ENCODE measurements at regions not wholly inside any gene's neighbourhood (a gene's known extent, or its start where the extent isn't known, plus 50 kb on each side); places are given as distances from the start of the nearest gene placed in this dataset.

DNA sequence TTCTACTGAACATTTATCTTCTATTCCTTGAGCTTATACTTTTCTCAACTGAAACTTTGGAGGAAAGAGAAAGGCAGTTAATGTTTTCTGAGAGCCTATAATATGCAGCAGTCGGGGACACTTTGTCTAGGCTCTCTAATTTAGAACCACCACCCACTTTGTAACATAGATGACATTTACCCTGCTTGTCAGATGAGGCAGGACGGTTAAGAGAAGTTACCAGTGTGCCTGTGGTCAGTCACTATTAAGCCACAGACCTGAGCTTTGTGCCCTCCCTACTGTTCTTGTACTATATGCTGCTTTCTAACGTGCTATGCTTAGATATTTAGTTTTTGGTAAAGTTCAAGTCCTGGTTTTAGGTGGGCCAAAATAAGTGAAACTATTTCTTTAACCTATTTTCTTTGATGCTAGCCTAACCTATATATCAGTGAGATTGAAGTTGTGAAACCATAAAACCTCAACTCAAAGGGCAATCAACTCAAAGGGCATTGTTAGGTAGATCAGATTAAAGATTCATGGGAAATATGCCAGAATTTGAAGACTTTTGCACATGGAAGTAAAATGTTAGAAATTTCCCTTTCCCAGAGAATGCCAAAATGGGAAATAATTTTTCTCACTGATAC lies 156.5 kb upstream of the AGR3 start:
- no peaks in the 10 kb centered on the region for H3K36me3 ChIP-seq (ENCODE audit: control insufficient read depth in 2 of 2, extremely low read depth in 1 of 2, insufficient read depth in 2 of 2, low read length in 2 of 2)
- no peak overlapping the region for H3K4me3 ChIP-seq (ENCODE audit: control insufficient read depth in 2 of 3, extremely low read depth in 1 of 3, insufficient read depth in 2 of 3, low read depth in 1 of 3, low read length in 3 of 3)
- dilution Hi-C loops (cut with MboI; ENCODE audit: extremely low pct_ligation_motif_present, low sequenced_read_pairs): no loop called here
- H3K4me2 ChIP-seq (ENCODE audit: control insufficient read depth, extremely low read depth, insufficient read depth, low read depth, low read length): no peak overlapping the region
- H3K27ac ChIP-seq (ENCODE audit: control insufficient read depth, insufficient read depth, low read length): no peak overlapping the region
- no peak for FAIRE-seq
- DNase-seq (ENCODE audit: low read depth, low spot score): no peak
- no peak overlapping the region for H2AFZ ChIP-seq (ENCODE audit: control insufficient read depth, low read length)
- H3K27me3 ChIP-seq (ENCODE audit: control insufficient read depth, extremely low read depth, insufficient read depth, low read length): no peaks in the 10 kb centered on the region
- no peak for TF ChIP-seq EZH2 (IDR thresholded peaks at IDR 0.05; ENCODE audit: low read length)
- TF ChIP-seq, protein P1, sequence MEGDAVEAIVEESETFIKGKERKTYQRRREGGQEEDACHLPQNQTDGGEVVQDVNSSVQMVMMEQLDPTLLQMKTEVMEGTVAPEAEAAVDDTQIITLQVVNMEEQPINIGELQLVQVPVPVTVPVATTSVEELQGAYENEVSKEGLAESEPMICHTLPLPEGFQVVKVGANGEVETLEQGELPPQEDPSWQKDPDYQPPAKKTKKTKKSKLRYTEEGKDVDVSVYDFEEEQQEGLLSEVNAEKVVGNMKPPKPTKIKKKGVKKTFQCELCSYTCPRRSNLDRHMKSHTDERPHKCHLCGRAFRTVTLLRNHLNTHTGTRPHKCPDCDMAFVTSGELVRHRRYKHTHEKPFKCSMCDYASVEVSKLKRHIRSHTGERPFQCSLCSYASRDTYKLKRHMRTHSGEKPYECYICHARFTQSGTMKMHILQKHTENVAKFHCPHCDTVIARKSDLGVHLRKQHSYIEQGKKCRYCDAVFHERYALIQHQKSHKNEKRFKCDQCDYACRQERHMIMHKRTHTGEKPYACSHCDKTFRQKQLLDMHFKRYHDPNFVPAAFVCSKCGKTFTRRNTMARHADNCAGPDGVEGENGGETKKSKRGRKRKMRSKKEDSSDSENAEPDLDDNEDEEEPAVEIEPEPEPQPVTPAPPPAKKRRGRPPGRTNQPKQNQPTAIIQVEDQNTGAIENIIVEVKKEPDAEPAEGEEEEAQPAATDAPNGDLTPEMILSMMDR (optimal IDR thresholded peaks at IDR 0.05 in 1 of 3, IDR thresholded peaks at IDR 0.05 in 1 of 3, conservative IDR thresholded peaks at IDR 0.05 in 1 of 3; ENCODE audit: extremely low read depth in 1 of 3, insufficient read depth in 2 of 3, low read length in 3 of 3): no peak
- H3K79me2 ChIP-seq (ENCODE audit: control insufficient read depth, insufficient read depth, low read length): no peaks in the 10 kb centered on the region
- H3K9ac ChIP-seq (ENCODE audit: control insufficient read depth, extremely low read depth, insufficient read depth, low read length): no peak overlapping the region
- H3K4me1 ChIP-seq (ENCODE audit: control insufficient read depth, extremely low read depth, insufficient read depth, low read length): peaks cover 21% of the 10 kb centered on the region
- H3K9me3 ChIP-seq (ENCODE audit: control insufficient read depth, low read depth, low read length): no peaks in the 10 kb centered on the region
- H3K9me1 ChIP-seq (ENCODE audit: control insufficient read depth, extremely low read depth, insufficient read depth, low read length): no peaks in the 10 kb centered on the region
- H4K20me1 ChIP-seq (ENCODE audit: control insufficient read depth, extremely low read depth, insufficient read depth, low read length): no peaks in the 10 kb centered on the region

DNA sequence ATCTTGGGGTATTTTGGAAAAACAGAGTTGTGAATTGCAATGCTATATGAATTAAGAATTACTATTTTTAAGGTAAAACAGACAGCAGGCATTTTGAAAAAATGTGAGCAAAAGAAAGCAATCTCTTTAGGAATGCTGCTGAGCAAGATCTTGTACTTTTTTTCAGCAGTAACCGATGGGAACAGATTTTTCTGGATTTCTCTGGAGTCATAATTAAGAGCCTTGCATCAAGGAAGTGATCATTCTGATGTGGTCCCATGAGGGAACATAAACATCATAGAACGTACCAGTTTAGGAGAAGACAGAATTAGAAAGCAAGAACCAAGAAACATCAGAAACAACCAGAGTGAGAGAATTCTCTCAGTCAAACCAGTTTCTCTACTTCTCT lies 157.0 kb upstream of the AGR3 start:
- dilution Hi-C loops (cut with MboI; ENCODE audit: extremely low pct_ligation_motif_present, low sequenced_read_pairs): no loop called here
- H2AFZ ChIP-seq (ENCODE audit: control insufficient read depth, low read length): no peak overlapping the region

More for the DNA sequence above, 157.0 kb upstream of the AGR3 start:
- DNase-seq (ENCODE audit: low read depth, low spot score): no peak
- Histone ChIP-seq H3K27me3 (ENCODE audit: control insufficient read depth, extremely low read depth, insufficient read depth, low read length) (no peaks in the 10 kb centered on the region), H3K9me3 (ENCODE audit: control insufficient read depth, low read depth, low read length) (no peaks in the 10 kb centered on the region), H3K36me3 (ENCODE audit: control insufficient read depth in 2 of 2, extremely low read depth in 1 of 2, insufficient read depth in 2 of 2, low read length in 2 of 2) (no peaks in the 10 kb centered on the region), H3K9me1 (ENCODE audit: control insufficient read depth, extremely low read depth, insufficient read depth, low read length) (no peaks in the 10 kb centered on the region), H3K4me1 (ENCODE audit: control insufficient read depth, extremely low read depth, insufficient read depth, low read length) (peaks cover 21% of the 10 kb centered on the region), H4K20me1 (ENCODE audit: control insufficient read depth, extremely low read depth, insufficient read depth, low read length) (no peaks in the 10 kb centered on the region), H3K4me3 (ENCODE audit: control insufficient read depth in 2 of 3, extremely low read depth in 1 of 3, insufficient read depth in 2 of 3, low read depth in 1 of 3, low read length in 3 of 3) (no peak overlapping the region), H3K27ac (ENCODE audit: control insufficient read depth, insufficient read depth, low read length) (no peak overlapping the region), H3K9ac (ENCODE audit: control insufficient read depth, extremely low read depth, insufficient read depth, low read length) (no peak overlapping the region), H3K79me2 (ENCODE audit: control insufficient read depth, insufficient read depth, low read length) (no peaks in the 10 kb centered on the region), H3K4me2 (ENCODE audit: control insufficient read depth, extremely low read depth, insufficient read depth, low read depth, low read length) (no peak overlapping the region)
- no peak for TF ChIP-seq EZH2 (IDR thresholded peaks at IDR 0.05; ENCODE audit: low read length)
- TF ChIP-seq, protein P1 (optimal IDR thresholded peaks at IDR 0.05 in 1 of 3, IDR thresholded peaks at IDR 0.05 in 1 of 3, conservative IDR thresholded peaks at IDR 0.05 in 1 of 3; ENCODE audit: extremely low read depth in 1 of 3, insufficient read depth in 2 of 3, low read length in 3 of 3): no peak
- peak; percentile 32 for FAIRE-seq

All from keratinocyte (primary cell).